ENCODE measurements at regions not wholly inside any gene's neighbourhood (a gene's known extent, or its start where the extent isn't known, plus 50 kb on each side); places are given as distances from the start of the nearest gene placed in this dataset.

GRCh38 chr6:145187491-145188206 is 547.7 kb downstream of the EPM2A start:
- Histone ChIP-seq H4K91ac (ENCODE audit: insufficient read length, low read depth, low read length) (no peak overlapping the region), H3K79me2 (ENCODE audit: insufficient read depth, low read length) (no peaks in the 10 kb centered on the region), H4K8ac (replicated peaks; ENCODE audit: insufficient read length, low read depth, low read length) (no peak overlapping the region), H3K79me1 (ENCODE audit: insufficient read depth, low read depth, low read length, poor library complexity, severe bottlenecking) (no peaks in the 10 kb centered on the region), H2AK5ac (ENCODE audit: insufficient read length, low read length) (no peak overlapping the region), H3K9ac (ENCODE audit: extremely low read depth, insufficient read length, low read length) (no peak overlapping the region), H3T11ph (ENCODE audit: low read length) (no peak overlapping the region), H2BK15ac (ENCODE audit: low read depth, low read length) (no peak overlapping the region), H4K20me1 (ENCODE audit: control insufficient read depth, insufficient read depth, insufficient read length) (no peaks in the 10 kb centered on the region), H4K5ac (ENCODE audit: insufficient read length, low read depth, low read length) (no peak overlapping the region), H3K56ac (ENCODE audit: insufficient read length, low read depth, low read length) (no peak overlapping the region), H3K14ac (ENCODE audit: insufficient read depth, low read length) (no peak overlapping the region), H3K9me3 (ENCODE audit: control insufficient read depth, low read depth, low read length) (no peaks in the 10 kb centered on the region), H2BK5ac (ENCODE audit: insufficient read length, low read length) (no peak overlapping the region), H3K18ac (ENCODE audit: insufficient read length, low read depth, low read length) (no peak overlapping the region), H2BK120ac (ENCODE audit: low read depth, low read length, poor library complexity, severe bottlenecking) (no peak overlapping the region), H3K27ac (ENCODE audit: insufficient read length, low read depth, low read length) (no peak overlapping the region), H2BK12ac (ENCODE audit: insufficient read length, low read depth, low read length) (no peak overlapping the region), H3K4ac (ENCODE audit: low read depth, low read length) (no peak overlapping the region), H3K23me2 (ENCODE audit: insufficient read length, low read depth, low read length, poor library complexity, severe bottlenecking) (no peaks in the 10 kb centered on the region), H3K27me3 (ENCODE audit: insufficient read depth, low read length) (no peaks in the 10 kb centered on the region), H3K23ac (ENCODE audit: insufficient read length, low read depth, low read length) (no peak overlapping the region), H2AFZ (ENCODE audit: low read length) (no peak overlapping the region), H3K4me2 (ENCODE audit: insufficient read depth, insufficient read length, low read length) (no peak overlapping the region), H3K4me1 (ENCODE audit: insufficient read depth, low read length) (no peaks in the 10 kb centered on the region; the same call in 1 of the 2 replicates), H2BK20ac (ENCODE audit: low read depth, low read length, poor library complexity, severe bottlenecking) (no peak overlapping the region)
- TF ChIP-seq CTCF (conservative IDR thresholded peaks at IDR 0.05), result no peak
- Mint-ChIP-seq H3K27ac (peak overlapping the region in 1 of 3 experiments; percentile 80; a peak in 3 of 7 replicates), H3K27me3 (ENCODE audit: low read depth) (no peaks in the 10 kb centered on the region), H3K9me3 (no peaks in the 10 kb centered on the region; a peak in 1 of 5 replicates), H3K4me3 (no peak overlapping the region), H3K4me1 (peaks cover 6% of the 10 kb centered on the region in 2 experiments), H3K36me3 (ENCODE audit: insufficient read depth in 1 of 3, low read depth in 3 of 3) (no peaks in the 10 kb centered on the region)
- WGBS (ENCODE audit: extremely low coverage, insufficient read length, low lambda C conversion rate), result no CpG with 5 or more reads among the region's 2 CpGs
- DNase-seq, result no peak

Measured in H9 (cell line).